Fibroblast of peridontal ligament (primary cell): ENCODE measurements at regions not wholly inside any gene's neighbourhood (a gene's known extent, or its start where the extent isn't known, plus 50 kb on each side); places are given as distances from the start of the nearest gene placed in this dataset.

Experiments used
- DNase-seq: peaks from one replicate; pipeline ENCODE4 v3.0.0-alpha.2; 2010; ENCODE audit errors: extremely low read depth

GRCh38 chr21:43317959-43318358 lies 109.0 kb downstream of the SIK1 start:
- no peak for DNase-seq

GRCh38 chr21:43317254-43317748 lies 109.6 kb downstream of the SIK1 start:
- DNase-seq, result no peak

GRCh38 chr21:43316156-43316845 lies 110.6 kb downstream of the SIK1 start:
- DNase-seq, result no peak

GRCh38 chr21:43315244-43316137 lies 111.4 kb downstream of the SIK1 start:
- DNase-seq, result no peak

- DNase-seq, result no peak
These were observed 113.0 kb downstream of the SIK1 start for GRCh38 chr21:43313939-43314405.

- DNase-seq, result no peak
These were observed 113.6 kb downstream of the SIK1 start for GRCh38 chr21:43313221-43313938.

GRCh38 chr21:43312751-43313169 lies 114.2 kb downstream of the SIK1 start:
- no peak for DNase-seq

GRCh38 chr21:43312011-43312410 lies 114.9 kb downstream of the SIK1 start:
- DNase-seq, result no peak

- no peak for DNase-seq
These were observed 115.6 kb downstream of the SIK1 start for GRCh38 chr21:43311301-43311817.

- DNase-seq, result no peak
These were observed 118.1 kb downstream of the SIK1 start for GRCh38 chr21:43308815-43309283.

GRCh38 chr21:43308101-43308814 lies 118.7 kb downstream of the SIK1 start:
- no peak for DNase-seq

GRCh38 chr21:43307677-43308070 lies 119.3 kb downstream of the SIK1 start:
- DNase-seq, result no peak

- DNase-seq, result no peak
These were observed 119.8 kb downstream of the SIK1 start for GRCh38 chr21:43306911-43307676.

GRCh38 chr21:43306391-43306790 lies 120.5 kb downstream of the SIK1 start:
- no peak for DNase-seq

GRCh38 chr21:43305811-43306311 lies 121.1 kb downstream of the SIK1 start:
- no peak for DNase-seq

GRCh38 chr21:43305336-43305665 lies 121.6 kb downstream of the SIK1 start:
- no peak for DNase-seq

- DNase-seq, result no peak
These were observed 122.2 kb downstream of the SIK1 start for GRCh38 chr21:43304621-43305335.

GRCh38 chr21:43304206-43304605 lies 122.7 kb downstream of the SIK1 start:
- no peak for DNase-seq
